ENCODE measurements at regions not wholly inside any gene's neighbourhood (a gene's known extent, or its start where the extent isn't known, plus 50 kb on each side); places are given as distances from the start of the nearest gene placed in this dataset.
"Not testable (repeated sequence)": the region's sequence is repeated elsewhere in the genome, so short reads cannot be mapped to it uniquely, and the experiment has no call there.

DNA sequence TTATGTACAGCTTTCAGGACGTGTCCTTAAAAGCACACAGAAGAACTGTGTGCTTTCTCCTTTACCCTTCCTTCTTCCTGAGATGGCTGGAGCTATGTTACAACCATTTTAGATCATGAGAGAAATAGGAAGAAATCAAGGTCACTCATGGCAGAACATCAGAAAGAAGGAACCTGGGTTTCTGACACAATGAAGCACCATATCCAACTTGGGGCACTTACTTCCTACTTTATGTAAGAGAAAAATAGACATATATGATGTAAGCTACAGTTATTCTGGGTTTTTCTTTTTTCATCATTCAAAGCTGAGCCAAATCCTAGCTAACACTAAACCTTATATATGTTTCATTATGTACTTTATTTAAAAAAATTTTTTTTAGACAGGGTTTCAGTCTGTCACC lies 79.5 kb downstream of the FAM161A start:
- no peak for DNase-seq (ENCODE audit: low read depth in 2 of 2)

DNA sequence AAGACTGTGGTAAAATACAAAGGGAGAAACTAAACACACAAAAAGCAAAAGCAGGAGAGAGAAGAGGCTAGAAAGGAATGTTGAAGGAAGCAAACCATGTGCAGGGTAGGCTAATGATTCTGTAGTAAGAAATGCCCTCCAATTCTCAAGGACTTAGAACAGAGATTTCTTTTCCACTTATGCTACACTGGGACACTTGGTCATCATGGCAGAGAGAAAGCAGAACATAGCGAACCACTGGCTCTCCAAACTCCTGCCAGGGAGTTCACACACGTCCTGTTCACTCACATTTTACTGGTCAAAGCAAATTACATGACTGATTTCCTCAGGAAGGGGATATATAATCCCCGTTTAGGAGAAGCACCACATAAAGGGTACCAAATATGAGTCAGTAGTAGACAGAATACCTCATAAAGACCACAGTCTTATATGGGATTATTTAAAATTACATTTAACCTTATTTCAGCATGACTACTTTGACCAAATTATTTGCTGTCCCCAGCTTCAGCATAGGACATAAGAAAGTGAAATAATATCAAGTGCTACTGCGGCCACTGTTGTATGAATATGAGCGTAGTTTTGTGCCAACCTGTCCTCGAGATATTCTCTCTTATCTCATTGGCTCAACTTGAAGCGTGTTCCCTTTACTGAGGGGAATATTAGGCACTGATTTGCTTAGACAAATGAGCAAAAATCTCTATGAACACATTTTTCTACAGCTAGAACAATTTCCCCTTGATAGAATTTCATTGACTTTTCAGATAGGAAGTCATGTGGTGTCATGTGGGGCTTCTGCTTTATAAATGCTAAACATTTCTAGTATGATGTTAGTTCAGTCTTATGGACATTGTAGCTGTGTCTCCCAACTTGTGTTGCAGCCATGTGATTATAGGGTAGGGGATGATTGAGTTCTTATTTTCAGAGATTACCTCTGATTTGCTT lies 81.7 kb downstream of the FAM161A start:
- no peak for DNase-seq (ENCODE audit: low read depth in 2 of 2)

DNA sequence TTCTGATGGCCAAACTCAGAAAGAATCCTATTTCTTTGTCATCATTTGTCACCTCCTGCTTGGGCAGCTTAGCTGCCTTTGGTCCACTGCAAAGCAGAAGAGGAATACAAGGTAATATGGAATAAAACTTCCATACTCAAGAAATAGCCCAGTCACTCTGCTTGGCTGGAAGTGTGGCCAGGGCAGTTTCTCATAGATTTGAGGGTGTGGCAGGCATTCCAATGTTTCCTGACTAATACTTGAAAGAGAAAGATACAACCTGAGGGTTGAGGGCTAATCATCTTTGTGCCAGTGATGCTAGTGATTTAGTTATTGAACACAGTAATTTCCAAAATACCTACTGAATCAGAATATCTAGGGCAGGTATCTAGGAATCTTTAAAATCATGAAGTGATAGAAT lies 83.1 kb downstream of the FAM161A start:
- no peak for DNase-seq (ENCODE audit: low read depth in 2 of 2)

DNA sequence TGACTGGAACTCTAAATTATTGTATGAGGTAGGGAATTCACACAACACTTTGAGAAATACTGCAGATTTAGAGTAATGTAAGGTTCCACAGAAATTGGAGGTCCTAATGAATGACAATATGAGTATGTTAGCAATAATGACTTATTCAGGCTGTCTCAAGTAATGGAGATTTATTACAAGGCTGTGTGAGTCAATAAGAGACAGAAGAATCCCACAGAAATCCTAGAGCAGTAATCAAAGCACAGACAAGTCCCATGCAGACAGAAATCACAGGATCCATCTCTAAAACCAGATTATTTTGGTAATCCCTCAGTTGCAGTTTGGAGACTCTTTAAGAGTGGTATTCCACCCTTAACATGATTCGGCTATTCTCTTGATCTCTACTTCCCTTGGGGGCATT lies 83.6 kb downstream of the FAM161A start:
- DNase-seq (ENCODE audit: low read depth in 2 of 2), result no peak

DNA sequence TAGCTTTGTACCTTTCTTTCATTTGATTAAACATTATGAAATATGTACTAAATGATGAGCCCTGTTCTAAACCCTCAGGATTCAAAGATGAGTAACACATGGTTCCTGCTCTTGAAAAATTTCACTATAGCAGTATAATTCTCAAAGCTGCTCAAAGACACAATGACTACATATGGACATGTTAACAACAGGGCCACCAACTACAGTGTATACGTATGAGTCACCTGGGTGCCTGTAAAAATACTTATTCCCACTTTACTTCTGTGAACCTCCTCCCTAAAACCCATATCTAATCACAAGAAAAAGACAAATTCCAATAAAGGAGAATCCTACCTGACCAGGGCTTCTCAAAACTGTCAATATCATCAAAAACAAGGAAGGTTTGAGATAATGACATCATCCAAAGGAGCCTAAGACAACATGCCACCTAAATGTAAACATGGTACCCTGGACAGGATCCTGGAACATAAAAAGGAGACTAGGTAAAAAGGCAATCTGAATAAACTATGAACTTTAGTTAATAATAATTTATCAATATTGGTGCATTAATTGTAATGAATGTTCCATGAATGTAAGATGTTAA lies 84.7 kb downstream of the FAM161A start:
- no peak for DNase-seq (ENCODE audit: low read depth in 2 of 2)

DNA sequence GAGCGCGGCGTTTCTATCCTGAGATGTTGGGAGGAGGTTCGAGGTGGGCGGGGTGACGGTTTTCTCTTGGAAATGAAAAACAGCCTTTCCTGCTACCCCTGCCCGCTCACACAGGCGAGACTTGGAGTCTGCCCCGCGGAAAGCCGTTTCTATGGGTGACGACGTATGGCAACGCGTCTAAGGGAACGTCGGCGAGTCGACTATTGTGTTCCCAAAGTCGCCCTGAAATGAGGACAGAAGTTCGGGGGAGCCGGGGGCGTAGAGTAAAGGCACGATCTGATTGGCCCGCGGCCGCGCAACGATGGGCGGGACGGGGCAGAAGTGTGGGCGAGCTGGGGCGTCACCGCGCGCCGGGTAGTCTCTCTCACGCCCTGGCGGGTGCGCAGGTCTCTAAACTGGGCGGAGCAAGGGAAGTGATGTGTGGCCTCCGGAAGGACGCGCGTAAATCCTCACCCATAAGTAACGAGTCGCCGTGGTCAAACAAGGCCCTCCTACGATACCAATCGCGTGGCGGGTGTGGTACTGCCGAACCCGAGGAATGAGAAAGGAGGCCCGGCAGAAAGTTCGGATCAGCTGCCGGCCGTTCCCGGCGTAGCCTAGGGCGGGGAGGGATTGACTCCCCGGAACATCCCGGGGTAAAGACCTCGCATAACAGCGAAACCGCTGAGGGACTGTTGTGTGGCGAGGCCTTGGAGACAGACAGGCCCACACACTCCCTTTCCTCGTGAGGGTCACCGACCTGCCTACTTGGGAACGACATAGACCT lies 89.6 kb downstream of the FAM161A start:
- DNase-seq (ENCODE audit: low read depth in 2 of 2), result peak; percentile 90 to 95

DNA sequence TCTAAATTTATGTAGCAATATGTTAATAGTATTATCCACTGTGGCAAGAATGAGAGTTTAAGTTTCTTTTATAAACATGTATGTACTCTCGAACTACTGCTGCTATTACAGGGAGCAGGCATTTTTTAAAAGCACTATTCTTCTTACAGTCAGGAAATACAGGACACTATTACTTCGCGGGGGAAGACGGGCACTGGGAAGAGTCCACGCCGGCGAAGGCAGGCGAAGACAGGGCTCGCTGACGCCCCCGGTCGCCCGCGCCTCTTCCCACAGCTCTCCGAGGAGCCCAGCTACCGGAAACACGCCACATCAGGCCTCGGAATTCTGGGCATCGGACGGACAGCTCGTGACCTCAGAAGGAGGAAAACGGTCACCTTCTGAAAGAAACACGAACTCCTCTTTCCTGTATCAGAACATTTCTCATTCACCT lies 90.2 kb downstream of the FAM161A start:
- DNase-seq (ENCODE audit: low read depth in 2 of 2), result no peak

DNA sequence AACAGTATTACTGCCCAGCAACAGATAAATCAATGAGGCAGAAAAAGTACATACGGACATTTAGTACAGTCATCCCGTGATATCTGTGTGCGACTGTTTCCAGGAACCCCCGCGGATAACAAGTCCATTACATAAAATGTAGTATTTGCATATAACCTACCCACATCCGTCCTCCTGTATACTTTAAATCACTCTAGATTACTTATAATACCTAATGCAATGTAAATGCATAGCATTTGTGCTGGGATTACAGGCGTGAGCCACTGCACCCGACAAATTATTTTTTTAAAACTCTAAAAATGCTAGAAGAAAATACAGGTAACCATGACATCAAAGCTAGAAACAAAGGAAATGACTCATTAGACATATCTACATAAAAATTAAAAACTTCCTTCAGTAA lies 91.6 kb downstream of the FAM161A start:
- no peak for DNase-seq (ENCODE audit: low read depth in 2 of 2)

DNA sequence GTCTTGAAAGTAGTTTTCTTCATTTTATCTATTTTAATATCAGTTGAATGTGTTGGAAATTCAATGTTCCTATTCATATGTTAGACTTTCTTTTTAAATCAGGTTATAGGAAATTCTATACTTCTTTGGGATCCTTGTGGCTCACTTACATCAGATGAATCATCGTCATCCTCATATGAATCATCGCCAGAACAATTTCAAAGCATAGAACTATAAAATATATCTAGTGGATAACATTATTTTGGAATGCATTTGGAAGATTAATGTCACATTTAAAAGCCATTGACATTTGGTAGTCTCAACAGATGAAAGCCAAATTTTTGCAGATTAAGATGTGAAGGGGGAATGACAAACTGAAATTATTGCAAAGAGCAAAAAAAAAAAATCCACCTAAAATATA lies 94.1 kb downstream of the FAM161A start:
- no peak for DNase-seq (ENCODE audit: low read depth in 2 of 2)

DNA sequence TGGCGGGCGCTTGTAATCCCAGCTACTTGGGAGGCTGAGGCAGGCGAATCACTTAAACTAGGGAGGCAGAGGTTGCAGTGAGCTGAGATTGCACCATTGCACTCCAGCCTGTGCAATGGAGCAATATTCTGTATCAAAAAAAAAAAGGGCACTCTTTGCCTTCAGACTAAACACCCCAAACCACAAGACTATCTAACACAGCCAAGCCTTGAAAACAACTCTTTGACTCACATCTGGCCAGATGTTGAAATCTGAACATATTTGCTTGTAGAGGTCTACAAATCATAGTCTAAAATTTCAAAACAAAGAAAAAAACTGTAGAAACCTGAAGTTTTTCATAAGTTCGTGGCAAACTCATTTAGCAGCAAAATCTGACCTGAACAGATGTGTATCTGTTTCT lies 94.9 kb downstream of the FAM161A start:
- no peak for DNase-seq (ENCODE audit: low read depth in 2 of 2)

DNA sequence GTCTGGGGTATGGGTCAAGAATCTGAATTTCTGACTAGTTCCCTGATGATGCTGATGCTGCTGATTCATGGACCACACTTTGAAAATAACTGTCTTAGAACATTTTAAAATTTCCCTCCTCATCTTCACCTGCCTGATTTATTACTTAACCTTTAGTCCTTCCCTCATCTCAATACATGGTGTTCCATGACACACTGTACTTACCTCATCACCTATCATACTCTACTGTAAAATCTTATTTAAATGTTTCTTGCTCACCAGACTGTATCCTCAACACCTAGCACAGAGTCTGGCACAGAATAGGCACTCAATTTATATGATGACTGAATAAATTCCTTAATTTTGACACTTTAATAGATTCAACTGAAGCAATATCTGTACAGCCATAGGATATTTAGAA lies 95.7 kb downstream of the FAM161A start:
- no peak for DNase-seq (ENCODE audit: low read depth in 2 of 2)

DNA sequence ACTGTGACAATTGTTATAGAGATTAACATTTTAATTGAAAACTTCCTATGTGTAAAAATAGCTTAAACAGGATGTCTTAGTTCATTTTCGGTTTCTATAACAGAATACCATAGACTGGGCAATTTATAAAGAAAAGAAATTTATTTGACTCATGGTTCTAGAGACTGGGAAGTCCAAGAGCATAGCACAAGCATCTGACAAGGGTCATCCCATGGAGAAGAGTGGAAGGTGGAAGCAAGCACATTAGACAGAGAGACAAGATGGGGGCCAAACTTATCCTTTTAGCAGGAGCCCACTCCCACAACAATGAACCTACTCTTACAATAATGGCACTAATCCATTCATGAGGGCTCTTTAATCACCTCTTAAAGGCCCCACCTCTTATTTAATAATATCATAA lies 100.3 kb downstream of the FAM161A start:
- DNase-seq (ENCODE audit: low read depth in 2 of 2), result no peak

DNA sequence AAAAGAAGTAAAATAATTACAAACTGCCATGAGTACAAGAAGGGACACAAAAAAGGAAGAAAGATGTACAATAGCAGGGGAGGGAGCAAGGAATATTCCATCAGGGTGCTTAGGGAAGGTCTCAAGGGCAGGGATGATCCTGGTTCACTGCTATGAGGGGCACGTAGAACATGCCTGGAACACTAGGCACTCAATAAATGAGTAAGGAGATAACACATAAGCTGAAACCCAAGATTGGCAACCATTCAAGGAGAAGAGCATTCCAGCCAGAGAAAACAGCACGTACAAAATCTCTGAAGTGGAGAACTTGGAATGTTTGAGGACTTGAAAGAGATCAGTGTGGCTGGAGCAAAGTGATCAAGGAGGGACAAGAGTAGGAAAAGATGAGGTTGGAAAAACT lies 103.2 kb downstream of the FAM161A start:
- DNase-seq (ENCODE audit: low read depth in 2 of 2), result no peak

DNA sequence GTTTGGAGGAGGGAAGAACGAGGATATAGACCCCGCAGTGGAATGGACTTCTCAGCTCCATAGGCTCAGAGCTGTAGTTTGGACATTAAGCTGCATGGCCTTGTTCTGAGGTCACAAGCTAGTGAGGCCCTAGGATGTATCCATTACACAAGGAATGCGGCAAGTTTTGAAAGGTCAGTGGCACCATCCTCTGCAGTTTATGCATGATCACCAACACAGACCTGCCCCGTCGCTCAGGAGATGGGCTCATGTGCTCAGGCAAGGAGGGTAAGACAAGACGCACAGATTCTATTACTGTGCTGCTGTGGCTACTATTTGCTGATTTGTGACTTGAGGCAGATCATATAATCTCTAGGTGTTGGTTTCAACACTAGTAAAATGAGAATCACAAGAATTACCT lies 110.9 kb downstream of the FAM161A start:
- no peak for DNase-seq (ENCODE audit: low read depth in 2 of 2)

DNA sequence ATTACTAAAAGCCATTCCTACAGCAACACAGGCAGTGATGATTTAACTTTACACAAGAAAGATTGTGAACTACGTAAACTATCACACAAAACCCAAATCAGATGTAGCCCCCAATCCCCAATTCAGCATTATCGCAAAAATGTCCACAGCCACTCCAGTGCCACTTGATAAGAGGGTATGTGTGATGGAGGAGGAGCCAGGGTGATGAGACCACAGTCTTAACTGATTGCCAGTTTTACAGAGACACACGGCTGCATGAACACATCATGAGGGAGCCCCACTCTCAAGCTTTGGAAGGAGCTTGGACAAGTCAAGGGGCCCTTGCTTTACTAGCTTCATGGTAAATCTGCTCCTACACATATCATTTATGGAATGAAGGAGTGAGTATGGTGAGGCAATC lies 116.0 kb downstream of the FAM161A start:
- DNase-seq (ENCODE audit: low read depth in 2 of 2), result no peak

DNA sequence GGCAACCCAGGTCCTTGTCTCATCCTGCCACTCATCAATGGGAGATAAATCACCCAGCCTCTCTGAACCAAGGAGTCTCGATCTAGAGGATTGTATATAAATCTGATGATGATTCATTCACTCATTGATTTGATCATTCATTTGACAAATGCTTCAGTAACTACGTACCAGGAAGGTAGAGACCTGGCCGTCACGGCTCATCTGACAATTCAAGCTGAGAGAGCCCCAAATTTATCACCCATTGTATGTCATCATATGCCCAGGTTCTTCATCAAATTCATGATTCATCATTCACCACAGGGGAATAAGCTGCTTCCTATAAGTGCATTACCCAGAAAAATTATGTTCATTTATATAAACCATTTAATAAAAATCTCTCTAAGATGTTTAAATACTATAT lies 116.9 kb downstream of the FAM161A start:
- DNase-seq (ENCODE audit: low read depth in 2 of 2), result no peak

DNA sequence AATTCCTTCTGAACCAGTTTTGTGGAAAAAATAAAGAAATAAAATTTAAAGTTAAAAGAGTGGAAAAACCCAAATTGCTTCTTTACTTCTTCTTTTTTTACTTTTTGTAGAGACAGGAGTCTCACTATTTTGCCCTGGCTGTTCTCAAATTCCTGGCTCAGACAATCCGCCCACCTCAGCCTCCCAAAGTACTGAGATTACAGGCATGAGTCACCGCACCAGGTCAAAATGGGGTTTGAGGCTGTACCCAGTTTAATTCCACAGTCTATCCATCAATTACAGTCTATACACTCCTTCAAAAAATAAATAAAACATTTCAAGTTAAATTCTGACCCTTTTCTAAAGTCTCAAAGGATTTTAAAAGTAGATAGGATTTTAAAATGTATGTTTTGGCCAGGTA lies 120.3 kb downstream of the FAM161A start:
- DNase-seq (ENCODE audit: low read depth in 2 of 2), result no peak

DNA sequence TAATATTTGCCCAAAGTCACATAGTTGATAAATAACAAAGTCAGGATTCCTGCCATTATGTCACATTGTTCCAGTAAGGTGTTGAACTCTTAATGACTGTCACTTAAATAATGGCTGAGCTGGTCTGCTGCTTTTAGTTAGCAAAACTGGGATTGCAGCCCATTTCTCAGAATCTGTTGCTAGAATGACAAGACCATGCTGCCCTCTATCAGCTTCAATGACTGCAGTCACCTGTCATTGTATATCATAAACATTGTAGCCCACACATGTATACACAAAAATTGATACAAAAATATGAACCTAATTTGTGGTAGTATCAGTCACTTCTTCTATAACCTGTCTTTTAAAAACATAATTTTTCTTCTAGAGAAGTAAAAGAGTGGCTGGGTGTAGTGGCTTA lies 121.1 kb downstream of the FAM161A start:
- DNase-seq (ENCODE audit: low read depth in 2 of 2), result no peak

DNA sequence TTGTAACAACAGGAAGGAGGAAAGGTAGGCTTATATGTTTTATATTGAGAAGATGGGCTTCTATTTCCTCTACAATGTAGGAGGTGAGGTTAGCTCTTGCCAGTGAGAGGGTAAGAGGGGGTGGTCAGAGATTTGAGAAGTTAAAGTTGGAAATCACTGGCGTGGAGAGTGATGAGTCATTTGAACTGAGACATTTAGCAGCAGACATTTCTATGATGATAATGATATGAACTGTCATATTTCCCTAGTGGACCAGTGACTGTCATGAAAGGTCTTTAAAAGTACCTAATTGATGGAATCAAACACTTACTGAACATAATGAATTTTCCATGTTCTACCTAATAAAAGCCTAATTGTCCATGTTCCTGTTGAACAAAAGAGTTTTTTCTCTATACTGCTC lies 126.1 kb downstream of the FAM161A start:
- DNase-seq (ENCODE audit: low read depth in 2 of 2), result no peak

DNA sequence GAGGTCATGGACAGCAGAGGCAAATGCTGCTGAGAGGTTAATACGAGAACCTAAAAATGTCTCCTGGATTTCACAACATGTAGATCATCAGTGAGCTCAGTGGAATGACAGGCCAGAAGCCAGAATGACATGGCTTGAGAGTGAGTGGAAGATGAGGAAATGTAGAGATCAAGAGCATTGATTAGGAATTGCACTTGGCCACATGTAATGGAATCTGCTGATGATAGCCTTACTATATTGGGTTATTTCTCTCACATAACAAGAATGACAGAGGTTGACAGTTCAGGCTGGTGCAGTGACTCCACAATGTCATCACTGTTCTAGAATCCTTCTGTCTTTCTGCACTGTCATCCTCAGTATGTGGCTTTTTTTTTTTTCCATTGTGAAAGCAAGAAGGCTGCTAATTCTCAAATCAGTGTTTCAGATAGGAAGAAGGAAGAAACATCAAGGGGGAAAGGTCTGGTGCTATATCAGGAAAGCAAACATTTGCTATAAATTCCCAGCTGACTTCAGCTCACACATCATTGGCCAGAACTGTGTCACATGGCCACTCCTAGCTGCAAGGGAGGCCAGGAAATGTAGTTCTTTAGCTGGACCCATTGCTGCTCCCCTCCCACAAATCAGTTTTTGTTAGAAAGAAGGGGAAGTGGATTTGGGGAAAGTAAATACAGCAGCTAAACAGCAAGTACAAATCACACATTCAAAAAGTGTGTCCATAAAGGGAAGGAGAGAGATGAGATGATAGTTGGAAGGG lies 127.2 kb downstream of the FAM161A start:
- no peak for DNase-seq (ENCODE audit: low read depth in 2 of 2)

DNA sequence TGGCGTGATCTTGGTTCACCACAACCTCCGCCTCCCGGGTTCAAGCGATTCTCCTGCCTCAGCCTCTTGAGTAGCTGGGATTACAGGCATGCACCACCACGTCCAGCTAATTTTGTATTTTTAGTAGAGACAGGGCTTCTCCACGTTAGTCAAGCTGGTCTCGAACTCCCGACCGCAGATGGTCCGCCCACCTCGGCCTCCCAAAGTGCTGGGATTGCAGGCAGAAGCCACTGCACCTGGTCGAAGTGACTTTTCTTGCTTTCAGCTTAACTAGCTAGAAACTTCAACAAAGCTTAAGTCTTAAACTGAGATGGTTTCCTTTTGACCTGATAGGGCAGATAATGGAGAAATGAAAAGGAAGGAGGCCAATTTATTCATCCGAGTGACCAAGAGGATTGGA lies 130.5 kb downstream of the FAM161A start:
- DNase-seq (ENCODE audit: low read depth in 2 of 2), result not testable (repeated sequence)

DNA sequence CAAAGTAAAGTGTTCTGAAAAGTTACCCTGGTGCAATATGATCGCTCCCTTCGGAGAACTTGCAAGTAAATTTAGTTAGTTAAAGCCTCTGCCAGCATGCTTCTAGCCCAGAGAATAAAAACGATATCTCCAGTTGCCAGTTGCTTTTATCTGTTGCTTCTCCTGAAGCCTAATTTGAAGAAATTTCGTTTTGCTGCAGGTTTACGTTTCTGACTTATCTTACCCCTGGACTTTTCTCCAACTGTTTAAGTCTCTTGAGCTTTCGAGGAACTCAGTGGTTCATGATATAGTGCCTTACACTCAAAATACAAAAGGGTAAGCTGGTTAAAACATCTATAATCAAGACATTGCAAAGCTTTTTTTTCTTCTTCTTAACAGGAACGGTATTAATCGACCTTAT lies 131.1 kb downstream of the FAM161A start:
- no peak for DNase-seq (ENCODE audit: low read depth in 2 of 2)

All from activated CD8-positive, alpha-beta memory T cell treated with anti-CD3 and anti-CD28 coated beads for 4 hours (primary cell).